ENCODE measurements at regions not wholly inside any gene's neighbourhood (a gene's known extent, or its start where the extent isn't known, plus 50 kb on each side); places are given as distances from the start of the nearest gene placed in this dataset.

GRCh38 chr10:78894089-78894840, 174.5 kb upstream of the ZMIZ1 start:
- no peaks in the 10 kb centered on the region for H3K36me3 Mint-ChIP-seq (ENCODE audit: low read depth)
- no peaks in the 10 kb centered on the region for H3K9me3 Mint-ChIP-seq (ENCODE audit: low read depth)
- no peak overlapping the region for H3K4me3 Mint-ChIP-seq (ENCODE audit: unreplicated experiment)
- DNase-seq (ENCODE audit: low spot score): no peak
- no peaks in the 10 kb centered on the region for H3K4me1 Mint-ChIP-seq (ENCODE audit: low read depth)
- TF ChIP-seq, protein P1, sequence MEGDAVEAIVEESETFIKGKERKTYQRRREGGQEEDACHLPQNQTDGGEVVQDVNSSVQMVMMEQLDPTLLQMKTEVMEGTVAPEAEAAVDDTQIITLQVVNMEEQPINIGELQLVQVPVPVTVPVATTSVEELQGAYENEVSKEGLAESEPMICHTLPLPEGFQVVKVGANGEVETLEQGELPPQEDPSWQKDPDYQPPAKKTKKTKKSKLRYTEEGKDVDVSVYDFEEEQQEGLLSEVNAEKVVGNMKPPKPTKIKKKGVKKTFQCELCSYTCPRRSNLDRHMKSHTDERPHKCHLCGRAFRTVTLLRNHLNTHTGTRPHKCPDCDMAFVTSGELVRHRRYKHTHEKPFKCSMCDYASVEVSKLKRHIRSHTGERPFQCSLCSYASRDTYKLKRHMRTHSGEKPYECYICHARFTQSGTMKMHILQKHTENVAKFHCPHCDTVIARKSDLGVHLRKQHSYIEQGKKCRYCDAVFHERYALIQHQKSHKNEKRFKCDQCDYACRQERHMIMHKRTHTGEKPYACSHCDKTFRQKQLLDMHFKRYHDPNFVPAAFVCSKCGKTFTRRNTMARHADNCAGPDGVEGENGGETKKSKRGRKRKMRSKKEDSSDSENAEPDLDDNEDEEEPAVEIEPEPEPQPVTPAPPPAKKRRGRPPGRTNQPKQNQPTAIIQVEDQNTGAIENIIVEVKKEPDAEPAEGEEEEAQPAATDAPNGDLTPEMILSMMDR (IDR thresholded peaks at IDR 0.05): no peak
- no peak overlapping the region for H3K27ac Mint-ChIP-seq (ENCODE audit: unreplicated experiment)
- H3K27me3 Mint-ChIP-seq (ENCODE audit: low read depth): peaks cover 6% of the 10 kb centered on the region

DNA sequence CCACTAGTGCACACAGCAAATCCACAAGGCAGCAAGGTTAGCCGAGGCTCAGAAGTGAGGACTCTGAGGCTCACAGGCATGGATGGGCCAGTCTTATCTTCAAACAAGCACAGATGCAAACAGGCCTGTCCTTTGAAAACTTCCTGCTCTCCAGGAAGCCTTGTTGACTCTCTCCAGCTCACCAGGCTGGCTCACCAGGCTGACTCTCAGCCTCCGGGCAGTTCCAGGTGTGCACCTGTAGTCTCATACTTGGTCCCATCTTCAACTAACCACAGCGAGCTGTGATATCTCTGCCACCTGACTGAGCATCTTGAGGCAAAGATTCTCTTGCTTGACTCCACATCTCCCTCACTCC, 173.9 kb upstream of the ZMIZ1 start:
- H3K36me3 Mint-ChIP-seq (ENCODE audit: low read depth): no peaks in the 10 kb centered on the region
- H3K27ac Mint-ChIP-seq (ENCODE audit: unreplicated experiment): no peak overlapping the region
- peaks cover 4% of the 10 kb centered on the region for H3K27me3 Mint-ChIP-seq (ENCODE audit: low read depth)
- TF ChIP-seq, protein P1 (IDR thresholded peaks at IDR 0.05): no peak
- peaks cover 4% of the 10 kb centered on the region for H3K4me1 Mint-ChIP-seq (ENCODE audit: low read depth)
- no peak for DNase-seq (ENCODE audit: low spot score)
- H3K9me3 Mint-ChIP-seq (ENCODE audit: low read depth): no peaks in the 10 kb centered on the region
- no peak overlapping the region for H3K4me3 Mint-ChIP-seq (ENCODE audit: unreplicated experiment)

GRCh38 chr10:78895469-78895868, 173.3 kb upstream of the ZMIZ1 start:
- Mint-ChIP-seq H3K4me3 (ENCODE audit: unreplicated experiment) (no peak overlapping the region), H3K36me3 (ENCODE audit: low read depth) (no peaks in the 10 kb centered on the region), H3K9me3 (ENCODE audit: low read depth) (no peaks in the 10 kb centered on the region), H3K4me1 (ENCODE audit: low read depth) (peaks cover 10% of the 10 kb centered on the region), H3K27ac (ENCODE audit: unreplicated experiment) (no peak overlapping the region), H3K27me3 (ENCODE audit: low read depth) (peaks cover 4% of the 10 kb centered on the region)
- TF ChIP-seq, protein P1 (IDR thresholded peaks at IDR 0.05): no peak
- no peak for DNase-seq (ENCODE audit: low spot score)

DNA sequence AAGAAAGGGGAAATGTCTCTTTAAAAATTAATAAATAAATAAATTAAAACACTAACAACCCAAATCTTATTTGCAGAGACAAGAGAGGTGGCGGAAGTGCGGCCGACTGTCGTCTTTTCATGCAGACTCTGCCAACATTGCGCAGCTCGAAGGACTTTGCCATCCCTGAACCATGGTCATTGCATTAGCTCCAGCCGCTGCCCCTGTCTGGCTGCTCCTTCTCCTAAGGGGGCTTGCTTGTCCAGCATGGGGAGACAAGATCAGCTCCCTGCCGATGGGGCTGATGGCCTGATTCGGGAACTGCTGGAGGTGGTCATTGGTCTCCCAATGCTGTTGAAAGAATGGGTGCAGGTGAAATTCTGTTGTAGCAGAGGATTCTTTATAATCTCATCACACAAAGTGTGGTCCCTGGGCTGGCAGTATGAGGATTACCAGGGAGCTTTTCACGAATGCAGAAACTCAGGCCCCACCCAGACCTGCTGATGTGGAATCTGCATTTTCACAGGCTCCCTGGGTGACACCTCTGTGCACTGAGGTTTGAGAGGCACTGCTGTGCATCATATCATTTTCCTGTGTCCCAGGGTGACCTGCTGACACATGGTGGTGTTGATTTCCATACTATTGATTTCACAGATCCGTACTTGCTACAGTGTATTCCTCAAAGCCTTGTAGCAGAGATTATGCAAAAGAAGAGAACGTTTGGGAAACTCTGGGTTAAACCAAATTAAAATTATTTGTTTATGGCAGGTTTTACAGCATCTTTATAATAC, 172.4 kb upstream of the ZMIZ1 start:
- H3K36me3 Mint-ChIP-seq (ENCODE audit: low read depth): no peaks in the 10 kb centered on the region
- no peak overlapping the region for H3K4me3 Mint-ChIP-seq (ENCODE audit: unreplicated experiment)
- peaks cover 1% of the 10 kb centered on the region for H3K27me3 Mint-ChIP-seq (ENCODE audit: low read depth)
- TF ChIP-seq, protein P1 (IDR thresholded peaks at IDR 0.05): no peak
- H3K27ac Mint-ChIP-seq (ENCODE audit: unreplicated experiment): no peak overlapping the region
- no peaks in the 10 kb centered on the region for H3K9me3 Mint-ChIP-seq (ENCODE audit: low read depth)
- DNase-seq (ENCODE audit: low spot score): no peak
- H3K4me1 Mint-ChIP-seq (ENCODE audit: low read depth): peaks cover 10% of the 10 kb centered on the region

DNA sequence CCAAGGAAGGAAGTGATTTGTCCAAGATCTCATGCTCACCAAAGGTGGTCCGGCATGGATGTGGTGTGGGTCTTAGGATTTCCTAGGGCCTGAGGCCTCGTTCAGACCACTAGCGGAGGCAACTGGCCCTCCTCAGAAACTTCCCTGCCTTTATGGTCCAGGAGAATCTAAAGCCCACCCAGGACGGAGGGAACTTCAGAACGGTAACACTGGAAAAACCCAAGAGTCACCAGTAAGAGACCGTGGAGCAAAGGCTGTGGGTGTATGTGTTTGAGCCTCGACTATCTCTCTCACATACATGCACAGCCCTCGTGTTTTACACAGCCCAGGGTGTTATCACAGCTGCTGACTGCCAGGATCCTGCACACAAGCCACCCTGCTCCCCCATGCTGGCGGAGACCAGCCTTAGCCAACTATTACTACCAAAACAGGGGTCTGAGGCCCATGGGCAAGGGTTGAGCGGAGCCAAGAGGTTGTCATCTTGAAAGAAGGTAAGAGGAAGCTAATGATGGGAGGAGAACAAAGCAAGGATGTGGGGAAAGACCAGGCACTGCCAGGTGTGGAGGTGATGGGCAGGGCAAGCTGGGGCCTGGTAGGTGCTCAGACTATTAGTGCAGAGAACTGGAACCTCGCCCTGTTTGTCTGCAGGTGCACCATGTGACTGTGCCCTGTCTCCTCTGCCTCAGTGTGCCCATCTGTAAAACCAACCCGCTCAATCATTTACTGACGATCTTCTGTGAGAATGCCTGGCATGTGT, 170.2 kb upstream of the ZMIZ1 start:
- TF ChIP-seq, protein P1 (IDR thresholded peaks at IDR 0.05): no peak
- no peak for DNase-seq (ENCODE audit: low spot score)
- Mint-ChIP-seq H3K4me3 (ENCODE audit: unreplicated experiment) (no peak overlapping the region), H3K36me3 (ENCODE audit: low read depth) (no peaks in the 10 kb centered on the region), H3K27ac (ENCODE audit: unreplicated experiment) (no peak overlapping the region), H3K9me3 (ENCODE audit: low read depth) (no peaks in the 10 kb centered on the region), H3K4me1 (ENCODE audit: low read depth) (peaks cover 10% of the 10 kb centered on the region), H3K27me3 (ENCODE audit: low read depth) (no peaks in the 10 kb centered on the region)
